OCI-LY7 (cell line): ENCODE measurements at regions not wholly inside any gene's neighbourhood (a gene's known extent, or its start where the extent isn't known, plus 50 kb on each side); places are given as distances from the start of the nearest gene placed in this dataset.

ENCODE experiments used
- BruUV-seq: library from RNA; stranded (reverse); fragments of 400-500 nt; replicated peaks from 2 replicates; lab custom pipeline; 2021; lab: Mats Ljungman, UMichigan
- CTCF ChIA-PET: fragments of 300-600 bp; sonication (Branson Sonifier 250); formaldehyde crosslinking; loops from one replicate; lab custom pipeline; 2022; ENCODE audit warnings: antibody characterized with exemption; ENCODE audit not compliant: unreplicated experiment; lab: Charles Lee
- POLR2A ChIA-PET: fragments of 300-600 bp; sonication (Branson Sonifier 250); formaldehyde crosslinking; loops from one replicate; lab custom pipeline; 2022; ENCODE audit warnings: antibody characterized with exemption; lab: Charles Lee
- DNase-seq: peaks from one replicate; pipeline ENCODE4 v3.0.0-alpha.2; 2015; ENCODE audit warnings: low spot score
- H2AFZ ChIP-seq: fragments of 200-600 bp; sonication (generic), shearing (Covaris generic); 2 replicates; pipeline ENCODE4 v1.6.1; 2014; ENCODE audit warnings: mild to moderate bottlenecking, antibody characterized with exemption, low read length, moderate library complexity
- H3K27ac ChIP-seq: fragments of 200-600 bp; sonication (generic); 2 replicates; pipeline ENCODE4 v1.5.1; 2014; ENCODE audit warnings: mixed run types, low read depth, mild to moderate bottlenecking, moderate library complexity, low read length, inconsistent platforms; ENCODE audit not compliant: poor library complexity, severe bottlenecking
- H3K36me3 ChIP-seq: fragments of 200-600 bp; sonication (generic); 2 replicates; pipeline ENCODE4 v1.6.1; 2014; ENCODE audit warnings: mild to moderate bottlenecking, antibody characterized with exemption, low read length, moderate library complexity, mixed read lengths; ENCODE audit not compliant: insufficient read depth
- H3K4me1 ChIP-seq: fragments of 200-600 bp; sonication (generic); 2 replicates; pipeline ENCODE4 v1.5.1; 2014; ENCODE audit warnings: mild to moderate bottlenecking, low read length; ENCODE audit not compliant: insufficient read depth, poor library complexity, severe bottlenecking
- H3K4me2 ChIP-seq: fragments of 200-600 bp; sonication (generic); 2 replicates; pipeline ENCODE4 v1.6.1; 2014; ENCODE audit warnings: mild to moderate bottlenecking, low read length
- H3K4me3 ChIP-seq: fragments of 200-600 bp; sonication (generic); 2 replicates; pipeline ENCODE4 v1.5.1; 2014; ENCODE audit warnings: mild to moderate bottlenecking, low read depth, low read length; ENCODE audit not compliant: poor library complexity, severe bottlenecking
- H3K79me2 ChIP-seq: fragments of 200-600 bp; sonication (generic); 2 replicates; pipeline ENCODE4 v1.6.1; 2016; ENCODE audit warnings: low read depth, mild to moderate bottlenecking, low read length, moderate library complexity, mixed read lengths; ENCODE audit not compliant: insufficient read depth
- H3K9me2 ChIP-seq: fragments of 200-600 bp; sonication (generic); 2 replicates; pipeline ENCODE4 v1.6.1; 2016; ENCODE audit warnings: mild to moderate bottlenecking, low read length, mixed read lengths; ENCODE audit not compliant: insufficient read depth
- H3K9me3 ChIP-seq: fragments of 200-600 bp; sonication (generic); 2 replicates; pipeline ENCODE4 v1.6.1; 2014; ENCODE audit warnings: mild to moderate bottlenecking, mixed run types, low read length, mixed read lengths
- H4K20me1 ChIP-seq: fragments of 200-600 bp; sonication (generic); 2 replicates; pipeline ENCODE4 v1.6.1; 2014; ENCODE audit warnings: mild to moderate bottlenecking, antibody characterized with exemption, low read length, moderate library complexity, mixed read lengths; ENCODE audit not compliant: insufficient read depth
- EZH2phosphoT487 ChIP-seq: fragments of 200-600 bp; sonication (generic); IDR thresholded peaks from 2 replicates; pipeline ENCODE4 v1.6.1; 2018; ENCODE audit warnings: low read depth, borderline replicate concordance, mild to moderate bottlenecking, mixed run types, antibody characterized with exemption, low read length, moderate library complexity, mixed read lengths
- intact Hi-C: fragments of 100-400 bp; cut with micrococcal nuclease; formaldehyde crosslinking; loops from one replicate; pipeline ENCODE4 v1.10.0; 2022; ENCODE audit not compliant: unreplicated experiment
- TF ChIP-seq, protein P1 (sequence below): fragments of 200-600 bp; sonication (generic); conservative IDR thresholded peaks from 2 replicates; pipeline ENCODE4 v1.5.1; 2014; ENCODE audit warnings: mild to moderate bottlenecking, antibody characterized with exemption, low read length, moderate library complexity, mixed read lengths

GRCh38 chr18:25817546-25818237 lies 272.7 kb downstream of the SS18 start:
- Histone ChIP-seq H3K4me2 (no peak overlapping the region), H4K20me1 (no peaks in the 10 kb centered on the region), H3K4me1 (peaks cover 12% of the 10 kb centered on the region), H3K79me2 (no peaks in the 10 kb centered on the region), H3K9me3 (no peaks in the 10 kb centered on the region), H3K4me3 (no peak overlapping the region), H3K36me3 (no peaks in the 10 kb centered on the region), H3K27ac (no peak overlapping the region), H2AFZ (no peak overlapping the region), H3K9me2 (no peaks in the 10 kb centered on the region)
- DNase-seq, result no peak
- ChIA-PET CTCF (interaction anchor here (1.1 kb wide), 1 partner anchor 10 kb away, joined by 6 read pairs; no protein-coding TSS in a partner anchor), POLR2A (interaction anchor here (0.7 to 1.4 kb wide), 3 partner anchors 33 to 251 kb away, joined by 3 to 4 read pairs (median 3); no protein-coding TSS in a partner anchor)
- TF ChIP-seq, protein P1, sequence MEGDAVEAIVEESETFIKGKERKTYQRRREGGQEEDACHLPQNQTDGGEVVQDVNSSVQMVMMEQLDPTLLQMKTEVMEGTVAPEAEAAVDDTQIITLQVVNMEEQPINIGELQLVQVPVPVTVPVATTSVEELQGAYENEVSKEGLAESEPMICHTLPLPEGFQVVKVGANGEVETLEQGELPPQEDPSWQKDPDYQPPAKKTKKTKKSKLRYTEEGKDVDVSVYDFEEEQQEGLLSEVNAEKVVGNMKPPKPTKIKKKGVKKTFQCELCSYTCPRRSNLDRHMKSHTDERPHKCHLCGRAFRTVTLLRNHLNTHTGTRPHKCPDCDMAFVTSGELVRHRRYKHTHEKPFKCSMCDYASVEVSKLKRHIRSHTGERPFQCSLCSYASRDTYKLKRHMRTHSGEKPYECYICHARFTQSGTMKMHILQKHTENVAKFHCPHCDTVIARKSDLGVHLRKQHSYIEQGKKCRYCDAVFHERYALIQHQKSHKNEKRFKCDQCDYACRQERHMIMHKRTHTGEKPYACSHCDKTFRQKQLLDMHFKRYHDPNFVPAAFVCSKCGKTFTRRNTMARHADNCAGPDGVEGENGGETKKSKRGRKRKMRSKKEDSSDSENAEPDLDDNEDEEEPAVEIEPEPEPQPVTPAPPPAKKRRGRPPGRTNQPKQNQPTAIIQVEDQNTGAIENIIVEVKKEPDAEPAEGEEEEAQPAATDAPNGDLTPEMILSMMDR, result no peak
- no peak for TF ChIP-seq EZH2phosphoT487
- intact Hi-C loops, result no loop called here
- no TSS peak for BruUV-seq

GRCh38 chr18:25815659-25816058 lies 274.8 kb downstream of the SS18 start:
- H3K4me3 ChIP-seq, result no peak overlapping the region
- H3K9me2 ChIP-seq, result no peaks in the 10 kb centered on the region
- no peak for DNase-seq
- peaks cover 12% of the 10 kb centered on the region for H3K4me1 ChIP-seq
- H3K4me2 ChIP-seq, result no peak overlapping the region
- H3K36me3 ChIP-seq, result no peaks in the 10 kb centered on the region
- ChIA-PET CTCF (no interaction called here), POLR2A (interaction anchor here (1.0 to 1.1 kb wide), 2 partner anchors 154 to 175 kb away, joined by 3 to 4 read pairs; no protein-coding TSS in a partner anchor)
- TF ChIP-seq, protein P1, result no peak
- TF ChIP-seq EZH2phosphoT487, result no peak
- no peaks in the 10 kb centered on the region for H3K79me2 ChIP-seq
- no peaks in the 10 kb centered on the region for H4K20me1 ChIP-seq
- H3K27ac ChIP-seq, result no peak overlapping the region
- BruUV-seq, result no TSS peak
- no peaks in the 10 kb centered on the region for H3K9me3 ChIP-seq
- H2AFZ ChIP-seq, result peak overlapping the region; percentile 64
- intact Hi-C loops, result no loop called here
